ENCODE measurements at regions not wholly inside any gene's neighbourhood (a gene's known extent, or its start where the extent isn't known, plus 50 kb on each side); places are given as distances from the start of the nearest gene placed in this dataset.
A peak's percentile ranks its signal among the peaks of the same experiment; 100 is the strongest.

GRCh38 chr18:41444943-41445342 lies 510.1 kb upstream of the PIK3C3 start:
- in situ Hi-C loops (cut with MboI; ENCODE audit: low pct_unique_long_range_greater_than_20kb, low sequenced_read_pairs) = no loop called here

GRCh38 chr18:41436772-41437171 lies 518.3 kb upstream of the PIK3C3 start:
- in situ Hi-C loops (cut with MboI; ENCODE audit: low pct_unique_long_range_greater_than_20kb, low sequenced_read_pairs) = no loop called here
- no peak for DNase-seq

More at GRCh38 chr18:41444943-41445342, 510.1 kb upstream of the PIK3C3 start:
- DNase-seq = no peak

GRCh38 chr18:41418598-41418997 lies 536.4 kb upstream of the PIK3C3 start:
- DNase-seq = no peak
- in situ Hi-C loops (cut with MboI; ENCODE audit: low pct_unique_long_range_greater_than_20kb, low sequenced_read_pairs) = no loop called here

GRCh38 chr18:41416044-41416443 lies 539.0 kb upstream of the PIK3C3 start:
- in situ Hi-C loops (cut with MboI; ENCODE audit: low pct_unique_long_range_greater_than_20kb, low sequenced_read_pairs) = no loop called here
- no peak for DNase-seq

- in situ Hi-C loops (cut with MboI; ENCODE audit: low pct_unique_long_range_greater_than_20kb, low sequenced_read_pairs) = no loop called here
- DNase-seq = no peak
These were observed 545.0 kb upstream of the PIK3C3 start for GRCh38 chr18:41410006-41410405.

GRCh38 chr18:41406834-41407233 lies 548.2 kb upstream of the PIK3C3 start:
- no peak for DNase-seq
- in situ Hi-C loops (cut with MboI; ENCODE audit: low pct_unique_long_range_greater_than_20kb, low sequenced_read_pairs) = no loop called here

GRCh38 chr18:41396861-41397260 lies 558.2 kb upstream of the PIK3C3 start:
- in situ Hi-C loops (cut with MboI; ENCODE audit: low pct_unique_long_range_greater_than_20kb, low sequenced_read_pairs) = no loop called here
- no peak for DNase-seq

- DNase-seq = no peak
- in situ Hi-C loops (cut with MboI; ENCODE audit: low pct_unique_long_range_greater_than_20kb, low sequenced_read_pairs) = no loop called here
These were observed 558.8 kb upstream of the PIK3C3 start for GRCh38 chr18:41396211-41396610.

- no peak for DNase-seq
- in situ Hi-C loops (cut with MboI; ENCODE audit: low pct_unique_long_range_greater_than_20kb, low sequenced_read_pairs) = no loop called here
These were observed 559.3 kb upstream of the PIK3C3 start for GRCh38 chr18:41395695-41396094.

GRCh38 chr18:41391616-41392595 lies 563.1 kb upstream of the PIK3C3 start:
- in situ Hi-C loops (cut with MboI; ENCODE audit: low pct_unique_long_range_greater_than_20kb, low sequenced_read_pairs) = no loop called here
- peak; percentile 37 for DNase-seq

- no peak for DNase-seq
- in situ Hi-C loops (cut with MboI; ENCODE audit: low pct_unique_long_range_greater_than_20kb, low sequenced_read_pairs) = no loop called here
These were observed 564.7 kb upstream of the PIK3C3 start for GRCh38 chr18:41390309-41390708.

GRCh38 chr18:41378598-41378997 lies 576.4 kb upstream of the PIK3C3 start:
- in situ Hi-C loops (cut with MboI; ENCODE audit: low pct_unique_long_range_greater_than_20kb, low sequenced_read_pairs) = no loop called here
- no peak for DNase-seq

GRCh38 chr18:41373612-41374011 lies 581.4 kb upstream of the PIK3C3 start:
- DNase-seq = no peak
- in situ Hi-C loops (cut with MboI; ENCODE audit: low pct_unique_long_range_greater_than_20kb, low sequenced_read_pairs) = no loop called here

- no peak for DNase-seq
- in situ Hi-C loops (cut with MboI; ENCODE audit: low pct_unique_long_range_greater_than_20kb, low sequenced_read_pairs) = no loop called here
These were observed 582.9 kb upstream of the PIK3C3 start for GRCh38 chr18:41372046-41372665.

GRCh38 chr18:41371156-41372045 lies 583.6 kb upstream of the PIK3C3 start:
- in situ Hi-C loops (cut with MboI; ENCODE audit: low pct_unique_long_range_greater_than_20kb, low sequenced_read_pairs) = no loop called here
- DNase-seq = no peak

- DNase-seq = no peak
- in situ Hi-C loops (cut with MboI; ENCODE audit: low pct_unique_long_range_greater_than_20kb, low sequenced_read_pairs) = no loop called here
These were observed 584.3 kb upstream of the PIK3C3 start for GRCh38 chr18:41370740-41371139.

- in situ Hi-C loops (cut with MboI; ENCODE audit: low pct_unique_long_range_greater_than_20kb, low sequenced_read_pairs) = no loop called here
- no peak for DNase-seq
These were observed 597.3 kb upstream of the PIK3C3 start for GRCh38 chr18:41357708-41358107.

GRCh38 chr18:41353777-41354528 lies 601.1 kb upstream of the PIK3C3 start:
- no peak for DNase-seq
- in situ Hi-C loops (cut with MboI; ENCODE audit: low pct_unique_long_range_greater_than_20kb, low sequenced_read_pairs) = no loop called here

GRCh38 chr18:41351430-41351829 lies 603.6 kb upstream of the PIK3C3 start:
- DNase-seq = no peak
- in situ Hi-C loops (cut with MboI; ENCODE audit: low pct_unique_long_range_greater_than_20kb, low sequenced_read_pairs) = no loop called here
